ENCODE measurements at regions not wholly inside any gene's neighbourhood (a gene's known extent, or its start where the extent isn't known, plus 50 kb on each side); places are given as distances from the start of the nearest gene placed in this dataset.

DNA sequence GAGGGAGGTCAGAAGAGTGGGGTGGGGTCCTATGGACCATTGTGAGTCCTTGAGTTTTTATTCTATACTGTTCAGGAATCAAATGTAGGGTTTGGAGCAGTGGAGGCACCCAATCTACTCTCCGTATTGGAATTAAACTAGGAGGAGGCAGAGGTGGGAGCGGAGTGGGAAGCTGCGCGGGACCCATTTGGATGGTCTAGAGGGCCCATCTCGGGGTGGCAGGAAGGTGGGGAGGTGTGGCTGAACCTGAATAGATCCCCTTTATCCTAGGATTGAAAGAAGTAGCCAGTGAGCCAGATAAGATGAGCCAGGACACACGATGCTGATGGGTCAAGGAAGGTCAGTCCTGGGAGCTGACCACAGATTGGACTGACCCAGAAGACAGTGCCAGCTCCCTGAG, 325.8 kb downstream of the AJAP1 start:
- TF ChIP-seq, protein P1, sequence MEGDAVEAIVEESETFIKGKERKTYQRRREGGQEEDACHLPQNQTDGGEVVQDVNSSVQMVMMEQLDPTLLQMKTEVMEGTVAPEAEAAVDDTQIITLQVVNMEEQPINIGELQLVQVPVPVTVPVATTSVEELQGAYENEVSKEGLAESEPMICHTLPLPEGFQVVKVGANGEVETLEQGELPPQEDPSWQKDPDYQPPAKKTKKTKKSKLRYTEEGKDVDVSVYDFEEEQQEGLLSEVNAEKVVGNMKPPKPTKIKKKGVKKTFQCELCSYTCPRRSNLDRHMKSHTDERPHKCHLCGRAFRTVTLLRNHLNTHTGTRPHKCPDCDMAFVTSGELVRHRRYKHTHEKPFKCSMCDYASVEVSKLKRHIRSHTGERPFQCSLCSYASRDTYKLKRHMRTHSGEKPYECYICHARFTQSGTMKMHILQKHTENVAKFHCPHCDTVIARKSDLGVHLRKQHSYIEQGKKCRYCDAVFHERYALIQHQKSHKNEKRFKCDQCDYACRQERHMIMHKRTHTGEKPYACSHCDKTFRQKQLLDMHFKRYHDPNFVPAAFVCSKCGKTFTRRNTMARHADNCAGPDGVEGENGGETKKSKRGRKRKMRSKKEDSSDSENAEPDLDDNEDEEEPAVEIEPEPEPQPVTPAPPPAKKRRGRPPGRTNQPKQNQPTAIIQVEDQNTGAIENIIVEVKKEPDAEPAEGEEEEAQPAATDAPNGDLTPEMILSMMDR (conservative IDR thresholded peaks at IDR 0.05; ENCODE audit: low read depth, low read length) = no peak
- TF ChIP-seq EZH2phosphoT487 (IDR thresholded peaks at IDR 0.05; ENCODE audit: borderline replicate concordance, low read length) (no peak), EZH2 (IDR thresholded peaks at IDR 0.05; ENCODE audit: low read length, unreplicated experiment) (no peak)
